GM19455 (cell line): ENCODE measurements at regions not wholly inside any gene's neighbourhood (a gene's known extent, or its start where the extent isn't known, plus 50 kb on each side); places are given as distances from the start of the nearest gene placed in this dataset.

Experiments used
- ATAC-seq: cut with Tn5 transposase; IDR thresholded peaks from one replicate; pipeline ENCODE4 v1.9.1; 2021; ENCODE audit not compliant: unreplicated experiment

DNA sequence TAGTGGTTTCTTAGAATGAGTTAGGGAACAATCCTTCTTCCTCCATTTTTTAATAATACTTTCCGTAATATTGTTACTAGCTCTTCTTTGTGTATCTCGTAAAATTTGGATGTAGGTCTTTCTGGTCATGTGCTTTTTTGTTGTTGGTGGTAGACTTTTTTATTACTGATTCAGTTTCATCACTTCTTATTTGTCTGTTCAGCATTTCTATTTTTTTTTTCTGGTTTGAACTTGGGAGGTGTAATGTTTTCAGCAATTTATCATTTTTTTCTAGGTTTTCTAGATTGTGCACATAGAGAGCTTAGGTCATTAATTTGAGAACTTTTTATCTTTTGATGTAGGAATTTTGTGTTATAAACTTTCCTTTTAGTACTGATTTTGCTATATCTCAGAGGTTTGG is 1299.9 kb downstream of the FSCB start:
- ATAC-seq: no peak

DNA sequence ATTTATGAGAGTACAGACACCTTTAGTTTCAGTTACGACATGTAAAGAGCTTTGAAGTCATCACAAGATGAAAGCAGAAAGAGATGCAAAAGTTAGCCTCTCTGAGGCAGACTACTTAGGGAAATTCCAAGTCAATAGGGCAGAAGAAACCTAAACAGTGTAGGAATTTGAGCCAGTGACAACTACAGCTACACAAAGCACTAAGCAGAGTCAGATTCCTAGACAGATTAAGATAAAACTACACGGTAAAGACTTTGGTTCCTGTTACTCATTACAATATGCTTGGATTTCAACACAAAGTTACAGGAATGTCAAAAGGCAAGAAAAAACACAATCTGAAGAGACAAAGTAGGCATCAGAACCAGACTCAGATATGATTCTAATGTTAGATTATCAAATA is 1302.3 kb downstream of the FSCB start:
- no peak for ATAC-seq

DNA sequence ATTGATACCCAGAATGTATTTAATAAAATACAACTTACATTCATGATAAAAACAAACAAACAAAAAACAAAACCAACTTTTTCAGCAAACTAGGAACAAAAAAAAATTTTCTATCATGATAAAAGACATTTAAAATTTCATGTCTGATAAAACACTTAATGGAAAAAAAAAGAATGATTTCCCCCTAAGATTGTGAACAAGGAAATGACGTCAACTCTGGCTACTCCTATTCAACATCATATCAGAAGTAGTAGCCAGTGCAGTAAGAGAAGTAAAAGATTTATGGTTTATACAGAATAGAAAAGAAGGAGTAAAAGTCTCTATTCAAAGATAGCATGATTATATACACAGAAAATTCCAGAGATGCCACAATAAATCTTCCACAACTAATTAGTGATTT is 1306.6 kb downstream of the FSCB start:
- no peak for ATAC-seq

DNA sequence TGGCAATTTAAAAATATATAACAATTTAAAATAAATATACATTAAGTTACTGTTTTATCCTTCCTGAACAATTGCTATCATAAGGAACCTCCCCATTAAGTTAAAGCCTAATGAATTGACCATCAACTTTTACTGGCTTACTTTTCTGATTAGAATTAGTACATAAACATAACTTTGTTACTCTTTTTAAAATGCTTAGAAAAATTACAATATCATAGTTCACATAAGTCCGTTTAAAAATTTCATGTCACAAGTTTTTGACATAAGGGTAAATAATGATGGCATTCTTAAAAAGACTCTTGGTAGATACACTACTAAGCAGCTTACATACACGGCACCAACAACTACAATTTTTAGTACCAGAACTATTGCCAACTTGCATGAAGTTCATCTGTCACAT is 1308.6 kb downstream of the FSCB start:
- ATAC-seq: no peak

DNA sequence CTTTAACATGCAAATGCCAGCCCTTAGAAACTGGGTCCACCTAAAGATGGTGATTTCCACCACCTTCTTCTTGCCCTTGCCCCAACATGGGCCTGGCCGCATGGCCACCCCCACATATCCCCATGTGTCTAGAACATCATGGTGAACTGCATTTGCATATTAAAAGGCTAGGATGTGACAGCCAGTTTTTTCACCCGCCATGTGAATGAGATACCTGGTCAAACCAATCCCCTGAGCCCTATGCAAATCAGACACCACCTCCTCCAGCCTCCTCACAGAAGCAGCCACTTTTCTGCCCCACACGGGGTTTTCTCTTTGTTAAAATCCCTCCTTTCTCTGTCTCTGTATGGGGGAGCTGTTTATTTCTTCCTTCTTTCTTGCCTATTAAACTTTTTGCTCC is 1322.5 kb downstream of the FSCB start:
- ATAC-seq: no peak

DNA sequence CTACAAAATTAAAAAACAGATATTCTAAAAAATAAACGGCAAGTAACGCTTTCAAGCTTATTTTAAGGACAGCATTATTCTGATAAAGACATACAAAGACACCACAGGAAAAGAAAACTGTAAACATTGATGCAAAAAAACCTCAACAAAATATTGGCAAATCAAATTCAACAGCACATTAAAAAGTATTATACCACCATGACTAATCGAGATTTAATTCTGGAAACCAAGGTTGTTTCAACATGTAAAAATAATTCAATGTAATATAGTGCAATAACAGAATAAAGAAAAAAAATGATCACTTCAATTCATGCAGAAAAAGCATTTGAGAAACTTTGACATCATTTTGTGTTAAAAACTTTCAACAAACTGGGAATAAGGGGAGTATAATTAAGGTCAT is 1323.2 kb downstream of the FSCB start:
- no peak for ATAC-seq

DNA sequence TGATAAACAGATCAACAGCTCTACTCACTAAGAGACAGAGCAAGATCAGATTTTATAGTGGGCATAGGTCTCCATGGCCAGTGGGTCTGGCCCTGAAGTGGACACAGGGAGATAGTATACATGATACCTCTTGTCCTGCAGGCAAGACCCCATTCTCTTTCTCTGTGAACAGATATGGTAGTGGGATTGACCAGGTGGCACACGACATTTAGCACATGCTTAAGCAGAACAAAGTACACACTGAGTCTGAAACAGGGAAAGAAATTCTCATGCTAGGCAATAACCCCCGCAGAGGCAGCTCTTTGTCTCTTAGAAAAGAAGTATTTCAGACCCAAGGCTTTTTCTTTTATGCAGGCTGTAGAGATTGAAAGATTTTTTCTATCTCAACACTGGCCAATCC is 1331.2 kb downstream of the FSCB start:
- ATAC-seq: no peak

DNA sequence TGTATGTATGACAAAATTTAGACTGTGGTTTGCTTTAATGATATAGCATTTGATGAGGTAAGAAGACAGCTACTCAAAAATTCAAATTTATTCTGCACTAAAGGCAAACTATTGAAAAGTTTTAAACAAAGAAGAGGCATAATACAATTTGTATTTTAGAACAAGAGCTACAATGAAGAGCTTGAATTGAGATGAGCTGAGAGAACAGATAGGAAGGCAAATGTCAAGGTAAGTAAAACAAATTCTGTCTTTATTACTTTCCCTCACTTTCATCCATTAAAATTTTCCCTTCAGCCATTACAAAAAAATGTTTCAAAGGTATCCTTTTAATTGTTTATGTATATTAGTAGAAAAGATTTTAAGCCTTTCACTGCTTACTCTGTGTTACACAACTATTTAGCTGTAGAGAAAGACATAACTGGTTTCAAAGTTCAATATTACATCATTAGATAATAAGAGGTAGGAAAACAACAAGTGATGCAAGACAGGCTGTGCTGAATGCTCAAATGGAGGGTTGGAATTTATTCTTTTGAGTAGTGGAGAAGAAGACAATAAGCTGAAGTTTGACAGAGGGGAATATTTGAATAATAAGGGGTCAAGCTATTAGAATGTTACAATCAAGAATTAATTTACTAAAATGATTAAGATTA is 1334.1 kb downstream of the FSCB start:
- no peak for ATAC-seq

DNA sequence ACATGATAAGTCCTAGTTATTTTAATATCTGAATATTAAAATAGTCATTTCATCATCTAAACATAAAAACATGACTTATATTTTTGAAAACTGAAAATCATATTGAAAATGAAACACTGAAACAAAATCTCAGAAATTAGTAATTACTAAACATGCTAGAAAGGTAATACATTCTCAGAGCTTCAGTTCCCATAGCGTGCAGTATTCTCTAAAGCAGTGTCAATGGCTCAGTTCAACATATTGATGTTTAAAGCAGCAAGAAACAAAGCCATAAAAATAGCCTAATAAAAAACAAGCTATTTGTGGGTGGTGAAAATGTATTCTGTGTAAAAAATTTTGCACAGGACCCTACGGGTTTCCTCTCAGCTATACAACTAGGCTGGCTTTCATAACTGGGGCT is 1337.4 kb downstream of the FSCB start:
- no peak for ATAC-seq

DNA sequence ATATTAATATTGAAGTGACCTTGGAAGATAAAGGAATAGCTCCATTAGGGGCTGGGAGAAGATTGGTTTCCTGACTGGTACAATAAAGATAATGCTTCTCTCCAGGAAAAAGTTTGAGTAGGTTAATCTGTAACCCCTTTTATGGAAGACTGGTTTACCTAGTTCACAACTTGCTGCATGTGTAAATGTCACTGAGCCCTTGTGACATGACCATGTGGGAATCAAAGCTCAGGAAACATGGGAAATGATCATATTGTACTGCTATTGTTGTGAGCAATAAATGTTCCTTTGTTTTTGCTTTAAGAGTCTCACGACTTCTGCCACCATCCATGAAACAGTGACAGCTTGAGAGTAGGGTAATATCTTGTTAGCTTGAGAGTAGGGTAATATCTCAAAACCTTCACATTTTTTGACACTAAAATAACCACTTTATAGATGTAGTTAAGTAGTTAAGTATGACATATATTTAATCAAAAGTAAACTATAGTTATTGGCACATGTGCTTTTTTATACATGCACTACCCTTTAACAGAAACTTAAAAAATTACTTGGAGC is 1338.6 kb downstream of the FSCB start:
- ATAC-seq: no peak

DNA sequence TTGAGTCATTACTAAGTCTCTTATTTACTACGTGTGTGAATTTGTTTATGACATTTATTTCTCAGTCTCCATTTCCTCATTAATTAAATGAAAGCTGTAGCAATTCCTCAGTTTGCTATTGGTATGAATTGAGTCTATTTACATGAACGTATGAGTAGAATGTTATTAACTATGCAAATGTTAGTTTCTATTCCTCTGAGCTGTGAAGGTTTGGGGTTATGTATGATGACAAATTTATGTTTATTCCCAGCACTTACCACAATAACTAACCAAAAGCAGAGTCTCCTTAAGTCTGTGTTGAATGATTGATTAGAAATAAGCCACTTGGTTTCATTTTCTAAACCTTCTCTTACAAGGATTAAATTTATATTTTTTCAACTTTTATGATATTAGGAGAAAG is 1340.9 kb downstream of the FSCB start:
- ATAC-seq: no peak

DNA sequence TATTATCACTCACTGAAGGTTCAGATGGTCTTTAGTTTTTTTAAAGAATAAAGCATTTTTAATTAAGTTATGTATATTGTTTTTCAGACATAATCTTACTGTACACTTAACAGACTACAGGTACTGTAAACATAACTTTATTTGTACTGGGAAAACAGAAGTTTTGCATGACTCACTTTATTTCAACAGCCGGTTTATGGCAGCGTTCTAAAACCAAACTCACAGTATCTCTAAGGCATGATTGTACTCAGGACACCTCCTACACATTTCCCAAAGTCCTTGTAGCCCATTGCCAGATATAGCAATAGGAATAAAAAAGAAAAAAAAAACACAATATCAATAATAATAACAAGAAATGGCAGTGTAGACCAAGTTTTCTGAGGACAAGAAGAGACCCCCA is 1341.4 kb downstream of the FSCB start:
- ATAC-seq: no peak

DNA sequence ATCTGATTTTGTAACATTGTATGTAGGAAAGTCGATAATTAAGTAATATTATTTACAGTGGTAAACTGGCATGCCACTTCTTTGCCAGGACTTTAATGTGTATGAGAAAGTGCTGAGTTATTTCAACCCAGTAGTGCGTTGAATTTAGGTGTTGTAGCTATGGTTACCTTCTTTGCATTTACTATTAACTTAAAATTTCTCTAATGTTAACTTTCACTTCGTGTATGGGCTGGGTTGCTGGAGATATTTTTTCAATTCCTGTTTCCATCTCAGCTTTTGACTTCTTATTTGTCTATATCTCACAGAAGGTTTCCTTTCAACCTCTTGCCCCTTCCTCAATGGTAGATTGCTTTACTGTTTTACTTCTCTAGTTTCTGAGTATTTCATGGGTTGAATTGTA is 1345.6 kb downstream of the FSCB start:
- no peak for ATAC-seq

DNA sequence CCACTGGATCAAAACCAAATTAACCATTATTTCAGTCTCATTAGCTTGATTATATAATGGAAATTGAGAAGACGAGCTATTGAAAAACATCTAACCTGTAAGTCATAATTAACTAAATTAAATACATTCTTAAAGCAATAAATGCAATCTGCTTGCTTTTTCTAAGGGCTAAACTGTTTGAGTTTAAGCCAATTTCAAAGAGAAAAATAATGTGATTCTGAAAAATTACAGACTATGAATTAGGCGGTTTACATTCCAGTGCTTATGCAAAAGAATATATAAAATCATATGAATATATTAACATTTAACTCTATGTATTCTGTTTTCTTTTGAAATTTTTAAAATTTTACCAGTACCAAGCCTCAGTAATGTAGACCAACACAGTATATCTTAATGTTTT is 1349.4 kb downstream of the FSCB start:
- no peak for ATAC-seq

DNA sequence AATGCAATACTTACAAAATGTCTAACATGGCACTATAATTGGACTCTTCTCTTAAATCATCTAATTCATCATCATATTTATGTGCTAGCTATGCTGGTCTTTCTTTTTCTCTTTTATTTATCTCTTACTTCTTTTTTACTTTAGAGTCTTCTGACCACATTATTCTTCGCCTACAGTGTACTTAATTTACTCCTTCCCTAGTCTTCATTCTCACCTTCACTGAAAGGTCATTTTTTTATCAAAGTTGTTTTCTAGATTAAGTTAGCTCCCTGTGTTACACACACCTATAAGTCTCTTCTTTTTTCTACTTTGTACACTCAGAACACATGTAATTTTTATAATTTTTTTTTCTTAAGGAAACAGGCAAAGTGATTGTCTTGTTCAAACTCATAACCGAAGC is 1351.2 kb downstream of the FSCB start:
- no peak for ATAC-seq

DNA sequence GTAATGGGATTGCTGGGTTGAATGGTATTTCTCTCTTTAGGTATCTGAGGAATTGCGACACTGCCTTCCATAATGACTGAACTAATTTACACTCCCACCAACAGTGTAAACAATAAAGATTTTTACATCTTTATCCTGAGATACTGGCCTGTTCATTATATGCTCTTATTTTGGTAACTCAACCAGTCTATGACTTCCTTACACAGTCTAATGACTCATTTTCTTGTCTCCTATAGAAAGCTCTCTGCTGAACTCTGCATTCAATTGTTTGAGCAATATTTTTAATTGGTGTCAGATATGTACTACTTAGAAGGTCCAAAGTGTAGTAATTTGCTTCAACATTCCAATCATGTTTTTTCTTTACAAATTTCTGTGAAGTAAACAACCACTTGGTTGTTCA is 1351.8 kb downstream of the FSCB start:
- no peak for ATAC-seq

DNA sequence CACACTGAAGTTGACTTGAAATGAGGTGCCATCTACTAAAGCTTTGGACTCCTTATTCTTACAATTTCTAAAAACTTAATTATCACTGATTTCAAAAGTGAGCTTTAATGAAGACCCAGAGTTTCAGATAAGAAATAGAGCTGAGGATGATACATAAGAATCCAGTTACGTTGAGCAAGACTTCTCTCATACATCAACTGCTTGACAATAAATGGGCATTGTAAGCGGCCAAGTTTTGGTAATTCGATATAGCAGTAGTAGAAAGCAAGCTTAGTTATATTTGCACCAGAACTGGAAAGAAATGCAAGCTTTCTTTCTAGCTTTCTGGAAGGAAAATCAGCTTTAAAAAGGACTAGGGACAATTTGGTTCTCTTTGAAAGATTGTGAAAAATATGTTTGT is 1359.6 kb downstream of the FSCB start:
- no peak for ATAC-seq

DNA sequence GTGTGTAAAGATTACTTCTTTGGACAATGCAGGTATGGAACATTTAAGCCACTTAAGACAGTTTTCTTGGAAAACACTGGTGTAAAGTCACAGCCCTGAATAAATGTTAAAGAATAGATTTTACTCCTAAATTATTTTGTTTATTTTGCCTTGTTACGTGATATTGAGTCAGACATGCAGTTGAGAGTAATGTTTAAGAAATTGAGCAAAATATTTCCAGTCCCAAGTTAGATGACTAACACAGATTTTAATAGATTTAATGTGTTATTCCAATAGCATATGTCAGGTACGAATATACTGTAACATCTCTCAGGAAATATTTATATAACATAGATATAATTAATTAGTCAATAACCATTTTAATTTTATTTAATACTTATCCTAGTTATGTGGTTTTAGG is 1361.7 kb downstream of the FSCB start:
- no peak for ATAC-seq

DNA sequence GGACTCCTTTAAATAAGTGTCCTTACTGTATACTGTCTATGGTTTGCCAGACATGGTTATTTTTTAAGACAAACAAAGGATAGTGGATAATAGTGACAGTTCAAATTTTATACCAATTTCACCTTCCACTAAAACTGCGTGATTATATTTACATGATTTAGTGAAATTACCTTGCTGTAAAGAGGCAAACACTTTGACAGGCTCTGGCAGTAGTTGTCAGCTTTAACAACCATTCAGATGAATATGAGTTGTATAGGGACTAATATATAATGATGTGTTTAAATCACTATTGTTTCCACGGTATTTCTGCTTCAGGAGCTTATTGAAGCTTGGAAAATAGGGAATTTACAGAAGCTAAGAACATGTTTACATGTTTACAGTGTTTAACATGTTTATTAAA is 1364.0 kb downstream of the FSCB start:
- ATAC-seq: no peak

DNA sequence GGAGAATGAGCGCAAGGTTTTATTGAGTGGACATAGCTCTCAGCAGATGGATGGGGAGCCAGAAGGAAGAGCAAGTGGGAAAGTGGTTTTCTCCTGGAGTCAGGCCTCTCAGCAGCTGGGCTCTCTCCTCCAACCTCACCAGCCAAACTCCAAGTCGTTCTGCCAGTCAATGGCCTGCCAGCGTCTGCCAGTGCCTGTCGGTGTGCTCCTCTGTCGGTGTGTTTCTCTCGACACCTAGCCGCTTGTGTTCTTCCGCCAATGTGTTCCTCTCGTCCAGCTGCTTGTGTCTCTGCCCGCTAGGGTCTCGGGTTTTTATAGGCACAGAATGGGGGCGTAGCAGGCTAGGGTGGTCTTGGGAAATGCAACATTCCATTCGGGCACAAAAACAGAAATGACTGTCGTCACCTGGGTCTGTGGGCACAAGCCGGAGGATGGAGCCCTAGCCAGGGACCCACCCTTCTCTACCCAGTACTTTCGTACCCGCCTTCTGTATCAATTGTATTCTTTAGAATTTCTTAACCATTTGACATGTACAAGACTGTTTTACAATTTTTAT is 1365.4 kb downstream of the FSCB start:
- ATAC-seq: no peak

DNA sequence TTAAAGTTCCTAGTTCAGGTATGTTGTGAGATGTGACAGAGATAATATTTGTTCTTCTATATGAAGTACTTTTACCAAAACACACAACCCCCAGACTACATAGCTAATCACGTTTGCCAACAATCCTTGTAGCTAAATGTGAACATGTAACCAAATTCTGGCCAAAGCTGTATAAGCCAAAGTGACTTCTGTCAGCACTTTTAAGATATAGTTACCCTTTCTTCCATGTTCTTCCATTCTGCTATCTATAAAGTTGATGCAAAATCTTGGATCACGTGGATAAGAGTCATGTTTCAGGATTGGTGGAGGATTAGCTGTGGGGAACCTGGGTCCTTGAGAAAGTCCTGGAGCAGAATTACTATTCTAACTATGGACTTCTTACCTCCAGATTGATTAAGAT is 1366.6 kb downstream of the FSCB start:
- ATAC-seq: no peak

DNA sequence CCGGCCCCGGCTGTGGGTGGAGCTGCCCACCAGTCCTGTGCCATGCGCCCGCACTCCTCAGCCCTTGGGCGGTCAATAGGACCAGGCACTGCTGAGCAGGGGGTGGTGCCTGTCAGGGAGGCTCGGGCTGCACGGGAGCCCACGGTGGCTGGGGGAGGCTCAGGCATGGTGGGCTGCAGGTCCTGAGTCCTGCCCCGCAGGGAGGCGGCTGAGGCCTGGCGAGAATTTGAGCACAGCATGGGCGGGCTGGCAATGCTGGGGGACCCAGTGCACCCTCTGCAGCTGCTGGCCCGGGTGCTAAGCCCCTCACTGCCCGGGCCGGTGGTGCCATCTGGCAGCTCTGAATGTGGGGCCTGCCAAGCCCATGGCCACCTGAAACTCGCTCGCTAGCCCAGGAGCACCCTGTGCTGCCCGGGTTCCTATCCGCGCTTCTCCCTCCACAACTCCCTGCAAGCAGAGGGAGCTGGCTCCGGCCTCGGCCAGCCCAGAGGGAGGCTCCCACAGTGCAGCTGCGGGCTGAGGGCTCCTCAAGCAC is 1371.1 kb downstream of the FSCB start:
- no peak for ATAC-seq

DNA sequence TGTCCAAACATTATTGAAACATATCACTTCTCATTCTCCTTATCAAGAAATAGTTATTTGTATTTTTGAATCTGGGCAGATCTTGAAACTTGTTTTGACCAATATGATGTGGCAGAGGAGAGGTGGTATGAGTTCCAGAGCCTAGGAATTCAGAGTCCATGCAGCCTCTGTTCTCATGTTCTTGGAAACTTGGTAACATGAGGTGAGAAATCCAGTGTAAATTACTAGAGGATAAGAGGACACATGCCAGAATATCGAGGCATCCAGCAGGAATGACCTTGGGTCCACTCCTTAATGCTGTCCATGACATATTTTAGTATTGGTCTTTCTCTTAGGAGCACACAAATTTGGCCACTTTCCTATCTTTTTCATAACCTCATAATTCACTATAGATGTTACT is 1374.6 kb downstream of the FSCB start:
- ATAC-seq: no peak
